ENCODE measurements at regions not wholly inside any gene's neighbourhood (a gene's known extent, or its start where the extent isn't known, plus 50 kb on each side); places are given as distances from the start of the nearest gene placed in this dataset.

- Histone ChIP-seq H2AFZ (no peak overlapping the region), H3K4me2 (no peak overlapping the region), H4K20me1 (ENCODE audit: insufficient read depth) (no peaks in the 10 kb centered on the region), H3K27me3 (ENCODE audit: insufficient read depth, low read depth) (peaks cover 20% of the 10 kb centered on the region), H3K9me2 (ENCODE audit: insufficient read depth) (no peaks in the 10 kb centered on the region), H3K9me3 (ENCODE audit: insufficient read depth, low read depth) (no peaks in the 10 kb centered on the region; the same call in 1 of the 2 replicates), H3K79me2 (ENCODE audit: low read depth) (no peaks in the 10 kb centered on the region), H3K4me3 (no peak overlapping the region), H3F3A (ENCODE audit: insufficient read depth, low read depth) (no peaks in the 10 kb centered on the region), H3K36me3 (ENCODE audit: low read depth) (no peaks in the 10 kb centered on the region), H3K4me1 (replicated peaks; ENCODE audit: insufficient read depth) (no peaks in the 10 kb centered on the region), H3K27ac (no peak overlapping the region)
- BruUV-seq (replicated peaks), result no TSS peak
- ChIA-PET CTCF (no interaction called here), POLR2A (ENCODE audit: unreplicated experiment) (no interaction called here)
- intact Hi-C loops (cut with micrococcal nuclease; ENCODE audit: unreplicated experiment), result no loop called here
- DNase-seq, result no peak
- TF ChIP-seq EZH2 (IDR thresholded peaks at IDR 0.05; ENCODE audit: low read depth) (no peak), CTCF (conservative IDR thresholded peaks at IDR 0.05) (no peak)
Observed at GRCh38 chr9:126275386-126276001, 51.1 kb upstream of the MVB12B start.

GRCh38 chr9:126276056-126276728 lies 50.4 kb upstream of the MVB12B start:
- POLR2A ChIA-PET (ENCODE audit: unreplicated experiment), result no interaction called here
- CTCF ChIA-PET, result interaction anchor here (0.6 kb wide), 1 partner anchor 505 kb away, joined by 12 read pairs; no protein-coding TSS in a partner anchor
- H2AFZ ChIP-seq, result no peak overlapping the region

More at GRCh38 chr9:126276056-126276728, 50.4 kb upstream of the MVB12B start:
- Histone ChIP-seq H3K27ac (no peak overlapping the region), H3K4me1 (replicated peaks; ENCODE audit: insufficient read depth) (no peaks in the 10 kb centered on the region), H3F3A (ENCODE audit: insufficient read depth, low read depth) (no peaks in the 10 kb centered on the region), H3K9me3 (ENCODE audit: insufficient read depth, low read depth) (no peaks in the 10 kb centered on the region; the same call in 1 of the 2 replicates), H4K20me1 (ENCODE audit: insufficient read depth) (no peaks in the 10 kb centered on the region), H3K36me3 (ENCODE audit: low read depth) (no peaks in the 10 kb centered on the region), H3K27me3 (ENCODE audit: insufficient read depth, low read depth) (peaks cover 20% of the 10 kb centered on the region), H3K4me2 (no peak overlapping the region), H3K79me2 (ENCODE audit: low read depth) (no peaks in the 10 kb centered on the region), H3K9me2 (ENCODE audit: insufficient read depth) (no peaks in the 10 kb centered on the region), H3K4me3 (no peak overlapping the region)
- no TSS peak for BruUV-seq (replicated peaks)
- intact Hi-C loops (cut with micrococcal nuclease; ENCODE audit: unreplicated experiment), result no loop called here
- TF ChIP-seq CTCF (conservative IDR thresholded peaks at IDR 0.05), result no peak
- TF ChIP-seq EZH2 (IDR thresholded peaks at IDR 0.05; ENCODE audit: low read depth), result no peak
- DNase-seq, result no peak
